ENCODE measurements at regions not wholly inside any gene's neighbourhood (a gene's known extent, or its start where the extent isn't known, plus 50 kb on each side); places are given as distances from the start of the nearest gene placed in this dataset.

- Histone ChIP-seq H4K20me1 (ENCODE audit: insufficient read depth, low read length) (no peaks in the 10 kb centered on the region), H3K4me1 (ENCODE audit: control insufficient read depth in 1 of 2, insufficient read depth in 2 of 2, low read length in 2 of 2) (no peaks in the 10 kb centered on the region), H3K27ac (ENCODE audit: low read depth in 1 of 2, low read length in 2 of 2) (no peak overlapping the region), H2AFZ (ENCODE audit: insufficient read depth, low read depth, low read length, poor library complexity, severe bottlenecking) (no peak overlapping the region), H3K9me3 (replicated peaks in 1 of 2; ENCODE audit: control insufficient read depth in 1 of 2, insufficient read depth in 1 of 2, low read length in 2 of 2) (no peaks in the 10 kb centered on the region), H3K79me2 (ENCODE audit: insufficient read depth, low read length) (no peaks in the 10 kb centered on the region), H3K4me3 (replicated peaks in 1 of 3; ENCODE audit: low read depth in 2 of 3, low read length in 3 of 3) (no peak overlapping the region), H3K9ac (ENCODE audit: insufficient read depth, low read length, poor library complexity, severe bottlenecking) (no peak overlapping the region), H3K36me3 (replicated peaks in 1 of 2; ENCODE audit: control insufficient read depth in 1 of 2, insufficient read depth in 2 of 2, low read length in 2 of 2) (no peaks in the 10 kb centered on the region), H3K4me2 (replicated peaks; ENCODE audit: extremely low read depth, low read length, poor library complexity, severe bottlenecking) (no peak overlapping the region), H3K27me3 (ENCODE audit: control insufficient read depth in 2 of 2, insufficient read depth in 2 of 2, low read length in 2 of 2) (no peaks in the 10 kb centered on the region)
- WGBS (ENCODE audit: insufficient coverage), result 94% methylated on average over 11 of the region's 14 CpGs
- no peak overlapping the region for H3K4me3 Mint-ChIP-seq
- no peaks in the 10 kb centered on the region for H3K36me3 Mint-ChIP-seq
- no peaks in the 10 kb centered on the region for H3K4me1 Mint-ChIP-seq
- TF ChIP-seq, protein P1, sequence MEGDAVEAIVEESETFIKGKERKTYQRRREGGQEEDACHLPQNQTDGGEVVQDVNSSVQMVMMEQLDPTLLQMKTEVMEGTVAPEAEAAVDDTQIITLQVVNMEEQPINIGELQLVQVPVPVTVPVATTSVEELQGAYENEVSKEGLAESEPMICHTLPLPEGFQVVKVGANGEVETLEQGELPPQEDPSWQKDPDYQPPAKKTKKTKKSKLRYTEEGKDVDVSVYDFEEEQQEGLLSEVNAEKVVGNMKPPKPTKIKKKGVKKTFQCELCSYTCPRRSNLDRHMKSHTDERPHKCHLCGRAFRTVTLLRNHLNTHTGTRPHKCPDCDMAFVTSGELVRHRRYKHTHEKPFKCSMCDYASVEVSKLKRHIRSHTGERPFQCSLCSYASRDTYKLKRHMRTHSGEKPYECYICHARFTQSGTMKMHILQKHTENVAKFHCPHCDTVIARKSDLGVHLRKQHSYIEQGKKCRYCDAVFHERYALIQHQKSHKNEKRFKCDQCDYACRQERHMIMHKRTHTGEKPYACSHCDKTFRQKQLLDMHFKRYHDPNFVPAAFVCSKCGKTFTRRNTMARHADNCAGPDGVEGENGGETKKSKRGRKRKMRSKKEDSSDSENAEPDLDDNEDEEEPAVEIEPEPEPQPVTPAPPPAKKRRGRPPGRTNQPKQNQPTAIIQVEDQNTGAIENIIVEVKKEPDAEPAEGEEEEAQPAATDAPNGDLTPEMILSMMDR (IDR thresholded peaks at IDR 0.05), result no peak
- peaks cover 0 to 3% (median 0%) of the 10 kb centered on the region in 7 donors for H3K9me3 Mint-ChIP-seq
- H3K27ac Mint-ChIP-seq, result peak overlapping the region in 2 of 7 donors; percentile 65 to 68
- no peak for DNase-seq
- peaks cover 8 to 10% (median 9%) of the 10 kb centered on the region in 3 donors for H3K27me3 Mint-ChIP-seq (ENCODE audit: low read depth in 3 of 3)
- intact Hi-C loops (cut with micrococcal nuclease), result no loop called here
These were observed 342.2 kb upstream of the ROPN1 start for GRCh38 chr3:124333931-124334640.

DNA sequence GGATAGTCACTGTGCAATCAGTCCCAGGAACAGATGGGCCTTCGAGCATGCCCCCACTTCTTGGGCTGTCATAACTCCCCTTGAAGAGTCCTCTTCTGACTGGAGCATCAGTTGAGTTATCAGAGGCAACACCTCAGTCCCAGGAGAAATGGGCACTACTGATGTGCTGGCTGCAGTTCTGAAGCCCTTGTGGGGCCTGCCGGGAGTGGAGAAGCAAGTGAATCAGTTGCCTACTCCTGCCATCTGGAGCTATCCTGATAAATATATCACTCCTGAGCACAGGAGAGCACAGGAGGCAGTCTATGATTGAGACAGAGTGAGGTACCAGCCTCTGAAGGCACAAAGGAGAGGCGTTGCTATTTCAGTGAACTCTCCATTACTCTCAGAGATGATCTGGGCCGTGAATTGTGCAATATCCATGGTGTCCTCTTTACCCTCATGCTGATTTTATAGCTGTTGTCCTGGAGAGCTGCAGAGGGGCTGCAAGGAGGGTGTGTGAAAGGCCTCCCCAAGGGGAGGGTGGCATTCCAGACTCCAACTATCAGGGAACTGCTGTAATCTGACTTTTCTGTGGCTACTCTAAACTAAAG lies 344.2 kb upstream of the ROPN1 start:
- DNase-seq, result no peak
- no peak overlapping the region for H3K4me3 ChIP-seq (replicated peaks in 1 of 3; ENCODE audit: low read depth in 2 of 3, low read length in 3 of 3)
- H3K4me1 ChIP-seq (ENCODE audit: control insufficient read depth in 1 of 2, insufficient read depth in 2 of 2, low read length in 2 of 2), result no peaks in the 10 kb centered on the region
- H3K4me1 Mint-ChIP-seq, result no peaks in the 10 kb centered on the region
- no peak overlapping the region for H3K4me2 ChIP-seq (replicated peaks; ENCODE audit: extremely low read depth, low read length, poor library complexity, severe bottlenecking)
- peaks cover 5 to 8% (median 6%) of the 10 kb centered on the region in 3 donors for H3K27me3 Mint-ChIP-seq (ENCODE audit: low read depth in 3 of 3)
- H3K27ac ChIP-seq (ENCODE audit: low read depth in 1 of 2, low read length in 2 of 2), result no peak overlapping the region
- H3K36me3 Mint-ChIP-seq, result no peaks in the 10 kb centered on the region
- TF ChIP-seq, protein P1 (IDR thresholded peaks at IDR 0.05), result no peak
- 100% methylated on average over 1 of the region's 4 CpGs for WGBS (ENCODE audit: insufficient coverage)
- H3K9me3 Mint-ChIP-seq, result peaks cover 0 to 3% (median 0%) of the 10 kb centered on the region in 7 donors
- H3K79me2 ChIP-seq (ENCODE audit: insufficient read depth, low read length), result no peaks in the 10 kb centered on the region
- no peaks in the 10 kb centered on the region for H3K36me3 ChIP-seq (replicated peaks in 1 of 2; ENCODE audit: control insufficient read depth in 1 of 2, insufficient read depth in 2 of 2, low read length in 2 of 2)
- H2AFZ ChIP-seq (ENCODE audit: insufficient read depth, low read depth, low read length, poor library complexity, severe bottlenecking), result no peak overlapping the region
- intact Hi-C loops (cut with micrococcal nuclease), result no loop called here
- H3K9me3 ChIP-seq (replicated peaks in 1 of 2; ENCODE audit: control insufficient read depth in 1 of 2, insufficient read depth in 1 of 2, low read length in 2 of 2), result no peaks in the 10 kb centered on the region
- H3K4me3 Mint-ChIP-seq, result no peak overlapping the region
- H3K9ac ChIP-seq (ENCODE audit: insufficient read depth, low read length, poor library complexity, severe bottlenecking), result no peak overlapping the region
- H3K27ac Mint-ChIP-seq, result no peak overlapping the region
- no peaks in the 10 kb centered on the region for H3K27me3 ChIP-seq (ENCODE audit: control insufficient read depth in 2 of 2, insufficient read depth in 2 of 2, low read length in 2 of 2)
- H4K20me1 ChIP-seq (ENCODE audit: insufficient read depth, low read length), result no peaks in the 10 kb centered on the region

All from CD14-positive monocyte (primary cell).